SK-N-SH (cell line): ENCODE measurements at regions not wholly inside any gene's neighbourhood (a gene's known extent, or its start where the extent isn't known, plus 50 kb on each side); places are given as distances from the start of the nearest gene placed in this dataset.

Experiments
- CTCF ChIA-PET: fragments of 300-600, 350-600 bp; formaldehyde crosslinking; extraction: SDS; loops from one replicate; lab custom pipeline; 2021; lab: Yijun Ruan, JAX
- POLR2A ChIA-PET: fragments of 350-600 bp; sonication (Branson Sonifier 250); formaldehyde crosslinking; extraction: SDS; loops from one replicate; lab custom pipeline; 2020; ENCODE audit warnings: antibody characterized with exemption, inconsistent platforms; lab: Yijun Ruan, JAX
- DNase-seq: peaks from one replicate; pipeline ENCODE4 v3.0.0; 2012
- H2AFZ ChIP-seq: fragments of 200-600 bp; sonication (generic); 2 replicates; pipeline ENCODE4 v1.8.1; 2016; ENCODE audit warnings: antibody characterized with exemption, mild to moderate bottlenecking, low read depth
- H3F3A ChIP-seq: fragments of 200-600 bp; sonication (generic); replicated peaks from 2 replicates; pipeline ENCODE3; 2016; ENCODE audit warnings: antibody characterized with exemption, mild to moderate bottlenecking; ENCODE audit not compliant: insufficient read depth
- H3K27ac ChIP-seq, 2 experiments: fragments of 200-500 bp in 1 of 2; fragments of 200-600 bp in 1 of 2; sonication (Bioruptor generic) in 1 of 2; sonication (generic), shearing (Covaris generic) in 1 of 2; 2 replicates each; pipeline versions ENCODE4 v1.5.1 to v1.6.1; 2014 to 2016; ENCODE audit warnings: low read depth in 2 of 2, inconsistent platforms in 1 of 2, low read length in 1 of 2, mild to moderate bottlenecking in 1 of 2, mixed read lengths in 1 of 2
- H3K27me3 ChIP-seq: fragments of 200-600 bp; sonication (generic), shearing (Covaris generic); 2 replicates; pipeline ENCODE4 v1.6.1; 2016; ENCODE audit warnings: mixed run types; ENCODE audit not compliant: insufficient read depth
- H3K36me3 ChIP-seq, 2 experiments: fragments of 200-500 bp in 1 of 2; fragments of 200-600 bp in 1 of 2; sonication (Bioruptor generic) in 1 of 2; sonication (generic) in 1 of 2; replicated peaks in 1 of 2; 2 replicates each; pipeline versions ENCODE3 to v1.5.1; 2014 to 2016; ENCODE audit warnings: low read length in 1 of 2, mild to moderate bottlenecking in 1 of 2; ENCODE audit not compliant: insufficient read depth in 2 of 2, control insufficient read depth in 1 of 2
- H3K4me1 ChIP-seq, 2 experiments: fragments of 200-500 bp in 1 of 2; fragments of 200-600 bp in 1 of 2; sonication (Bioruptor generic) in 1 of 2; sonication (generic), shearing (Covaris generic) in 1 of 2; 2 replicates each; pipeline versions ENCODE4 v1.5.1 to v1.6.1; 2014 to 2016; ENCODE audit warnings: low read depth in 1 of 2, low read length in 1 of 2, mixed run types in 1 of 2; ENCODE audit not compliant: insufficient read depth in 2 of 2, control insufficient read depth in 1 of 2
- H3K4me2 ChIP-seq: fragments of 200-600 bp; sonication (generic), shearing (Covaris generic); 2 replicates; pipeline ENCODE4 v1.6.1; 2017; ENCODE audit warnings: mixed run types
- H3K4me3 ChIP-seq, 2 experiments: fragments of 200-500 bp in 1 of 2; fragments of 200-600 bp in 1 of 2; sonication (Bioruptor generic) in 1 of 2; sonication (generic), shearing (Covaris generic) in 1 of 2; 2 replicates each; pipeline versions ENCODE4 v1.5.1 to v1.8.1; 2014 to 2016; ENCODE audit warnings: low read depth in 2 of 2, inconsistent platforms in 1 of 2, low read length in 1 of 2, mild to moderate bottlenecking in 1 of 2, mixed read lengths in 1 of 2, moderate library complexity in 1 of 2
- H3K79me2 ChIP-seq: fragments of 200-600 bp; sonication (generic); 2 replicates; pipeline ENCODE4 v1.8.1; 2017; ENCODE audit warnings: mild to moderate bottlenecking; ENCODE audit not compliant: insufficient read depth
- H3K9ac ChIP-seq: fragments of 200-600 bp; sonication (generic); 2 replicates; pipeline ENCODE4 v1.6.1; 2017; ENCODE audit warnings: mixed run types
- H3K9me2 ChIP-seq: fragments of 200-600 bp; sonication (generic); 2 replicates; pipeline ENCODE4 v1.6.1; 2017; ENCODE audit warnings: mixed run types
- H3K9me3 ChIP-seq: fragments of 200-600 bp; sonication (generic); 2 replicates; pipeline ENCODE4 v1.6.1; 2017; ENCODE audit warnings: mixed run types, mild to moderate bottlenecking, moderate library complexity
- H4K20me1 ChIP-seq: fragments of 200-600 bp; sonication (generic); 2 replicates; pipeline ENCODE4 v1.6.1; 2017; ENCODE audit warnings: mild to moderate bottlenecking, mixed run types; ENCODE audit not compliant: insufficient read depth
- ELF1 ChIP-seq: IDR thresholded peaks from 2 replicates; pipeline ENCODE4 v1.4.0; 2012
- EP300 ChIP-seq, 2 experiments: IDR thresholded peaks; 2 replicates each; pipeline versions ENCODE4 v1.4.0 to v1.6.1; 2012; ENCODE audit warnings: borderline replicate concordance in 1 of 2, low read depth in 1 of 2, low read length in 1 of 2
- EZH2phosphoT487 ChIP-seq: fragments of 200-600 bp; sonication (generic); IDR thresholded peaks from 2 replicates; pipeline ENCODE4 v1.6.1; 2017; ENCODE audit warnings: low read depth, mixed run types, mild to moderate bottlenecking, antibody characterized with exemption, moderate library complexity, borderline replicate concordance
- FOXJ3 ChIP-seq: sonication (generic); formaldehyde crosslinking; IDR thresholded peaks from 2 replicates; pipeline ENCODE4 v1.5.1; 2020; ENCODE audit warnings: mild to moderate bottlenecking, missing genetic modification reagents
- GATA2 ChIP-seq: sonication (generic); formaldehyde crosslinking; IDR thresholded peaks from 2 replicates; pipeline ENCODE4 v1.5.0; 2020; ENCODE audit warnings: mild to moderate bottlenecking, missing genetic modification reagents
- JUND ChIP-seq: IDR thresholded peaks from 2 replicates; pipeline ENCODE4 v1.4.0; 2012
- MEF2A ChIP-seq: IDR thresholded peaks from 2 replicates; pipeline ENCODE4 v1.4.0; 2012; ENCODE audit warnings: low read depth, borderline replicate concordance
- MXI1 ChIP-seq: IDR thresholded peaks from 2 replicates; pipeline ENCODE4 v1.6.1; 2012; ENCODE audit warnings: mild to moderate bottlenecking, low read depth, low read length, improper control_type of control experiment
- NFIC ChIP-seq: IDR thresholded peaks from 2 replicates; pipeline ENCODE4 v1.4.0; 2012; ENCODE audit warnings: borderline replicate concordance
- NRF1 ChIP-seq: IDR thresholded peaks from 2 replicates; pipeline ENCODE4 v1.6.1; 2012; ENCODE audit warnings: low read depth, mild to moderate bottlenecking, low read length
- POLR2AphosphoS5 ChIP-seq: IDR thresholded peaks from 2 replicates; pipeline ENCODE4 v1.6.1; 2012; ENCODE audit warnings: low read depth, low read length
- RAD21 ChIP-seq: IDR thresholded peaks from 2 replicates; pipeline ENCODE4 v1.6.1; 2012; ENCODE audit warnings: mild to moderate bottlenecking, low read length
- RCOR1 ChIP-seq: fragments of 150-350 bp; IDR thresholded peaks from 2 replicates; pipeline ENCODE4 v1.6.1; 2017; ENCODE audit warnings: antibody characterized with exemption, low read length
- RXRA ChIP-seq: IDR thresholded peaks from 2 replicates; pipeline ENCODE4 v1.4.0; 2012; ENCODE audit warnings: low read depth, mild to moderate bottlenecking, borderline replicate concordance
- TCF12 ChIP-seq: IDR thresholded peaks from 2 replicates; pipeline ENCODE4 v1.4.0; 2012
- TEAD4 ChIP-seq: IDR thresholded peaks from 2 replicates; pipeline ENCODE4 v1.4.0; 2012; ENCODE audit warnings: mild to moderate bottlenecking, borderline replicate concordance; ENCODE audit not compliant: insufficient read depth
- YY1 ChIP-seq: IDR thresholded peaks from 2 replicates; pipeline ENCODE4 v1.4.0; 2012; ENCODE audit warnings: low read depth, mild to moderate bottlenecking
- WGBS: methylation state at CpG from one replicate; pipeline ENCODE4 v1.1.6; 2017; ENCODE audit warnings: low lambda C conversion rate; 5-methylcytosine and 5-hydroxymethylcytosine counted together
- TF ChIP-seq, protein P1 (sequence below): IDR thresholded peaks from 2 replicates; pipeline ENCODE4; 2012
- TF ChIP-seq, protein P2 (sequence below): fragments of 150-350 bp; IDR thresholded peaks from 2 replicates; pipeline ENCODE4 v1.6.1; 2017; ENCODE audit warnings: antibody characterized with exemption, low read length, low read depth, borderline replicate concordance
- TF ChIP-seq, protein P3 (sequence below): fragments of 150-350 bp; IDR thresholded peaks from 2 replicates; pipeline ENCODE4 v1.6.1; 2016; ENCODE audit warnings: mild to moderate bottlenecking, low read depth, low read length
- TF ChIP-seq, protein P4 (sequence below): IDR thresholded peaks from 2 replicates; pipeline ENCODE4 v1.6.1; 2012; ENCODE audit warnings: mild to moderate bottlenecking, low read depth, low read length, moderate library complexity

DNA sequence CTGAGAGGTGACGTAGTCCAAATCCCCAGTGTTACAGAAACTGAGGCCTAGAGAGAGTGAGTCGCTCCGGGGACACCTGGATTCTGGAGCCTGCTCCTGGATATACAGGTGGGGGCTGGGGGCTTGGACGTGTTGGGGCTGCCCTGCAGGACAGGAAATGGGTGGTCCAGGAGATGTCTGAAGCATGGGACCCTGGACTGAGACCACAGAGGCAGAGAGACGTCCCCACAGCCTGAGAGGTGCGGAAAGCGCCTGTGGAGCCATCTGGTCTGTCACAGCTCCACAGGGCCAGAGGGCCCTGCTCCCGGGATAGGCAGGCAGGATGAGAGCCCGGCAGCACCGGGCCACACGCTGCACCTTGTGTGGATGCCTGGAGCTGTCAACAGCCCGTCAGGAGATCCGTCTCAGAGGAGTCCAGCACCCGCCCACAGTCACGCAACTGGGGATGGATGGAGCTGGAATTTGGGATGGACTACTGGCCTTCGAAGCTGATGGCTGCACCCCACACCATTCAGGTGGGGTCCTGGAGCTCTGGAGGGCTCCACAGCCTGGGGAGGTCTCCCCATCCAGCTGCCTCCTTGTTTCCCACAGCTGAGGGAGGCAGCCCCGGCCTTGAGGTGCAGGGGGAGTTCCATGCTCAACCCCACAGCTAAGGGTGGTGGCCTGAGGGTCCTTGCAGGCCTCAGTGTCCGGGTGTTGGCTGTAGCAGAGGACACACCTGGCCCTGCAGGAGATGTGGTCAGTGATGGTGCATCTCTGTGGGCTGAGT is 303.0 kb downstream of the NDUFA10 start:
- DNase-seq, result no peak
- Histone ChIP-seq H3K9ac (no peak overlapping the region), H3K9me2 (no peaks in the 10 kb centered on the region), H3F3A (no peaks in the 10 kb centered on the region), H4K20me1 (no peaks in the 10 kb centered on the region), H3K27ac (no peak overlapping the region), H3K4me2 (no peak overlapping the region), H3K4me3 (no peak overlapping the region), H3K4me1 (peaks cover 0 to 40% of the 10 kb centered on the region in 2 experiments; a peak in 1 of 4 replicates), H2AFZ (no peak overlapping the region), H3K9me3 (no peaks in the 10 kb centered on the region), H3K36me3 (no peaks in the 10 kb centered on the region), H3K79me2 (no peaks in the 10 kb centered on the region), H3K27me3 (no peaks in the 10 kb centered on the region)
- ChIA-PET POLR2A (no interaction called here), CTCF (no interaction called here)
- TF ChIP-seq YY1, result no peak
- TF ChIP-seq JUND, result no peak
- TF ChIP-seq, protein P1, sequence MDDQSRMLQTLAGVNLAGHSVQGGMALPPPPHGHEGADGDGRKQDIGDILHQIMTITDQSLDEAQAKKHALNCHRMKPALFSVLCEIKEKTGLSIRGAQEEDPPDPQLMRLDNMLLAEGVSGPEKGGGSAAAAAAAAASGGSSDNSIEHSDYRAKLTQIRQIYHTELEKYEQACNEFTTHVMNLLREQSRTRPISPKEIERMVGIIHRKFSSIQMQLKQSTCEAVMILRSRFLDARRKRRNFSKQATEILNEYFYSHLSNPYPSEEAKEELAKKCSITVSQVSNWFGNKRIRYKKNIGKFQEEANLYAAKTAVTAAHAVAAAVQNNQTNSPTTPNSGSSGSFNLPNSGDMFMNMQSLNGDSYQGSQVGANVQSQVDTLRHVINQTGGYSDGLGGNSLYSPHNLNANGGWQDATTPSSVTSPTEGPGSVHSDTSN, result no peak
- 59% methylated on average over 12 of the region's 18 CpGs for WGBS

DNA sequence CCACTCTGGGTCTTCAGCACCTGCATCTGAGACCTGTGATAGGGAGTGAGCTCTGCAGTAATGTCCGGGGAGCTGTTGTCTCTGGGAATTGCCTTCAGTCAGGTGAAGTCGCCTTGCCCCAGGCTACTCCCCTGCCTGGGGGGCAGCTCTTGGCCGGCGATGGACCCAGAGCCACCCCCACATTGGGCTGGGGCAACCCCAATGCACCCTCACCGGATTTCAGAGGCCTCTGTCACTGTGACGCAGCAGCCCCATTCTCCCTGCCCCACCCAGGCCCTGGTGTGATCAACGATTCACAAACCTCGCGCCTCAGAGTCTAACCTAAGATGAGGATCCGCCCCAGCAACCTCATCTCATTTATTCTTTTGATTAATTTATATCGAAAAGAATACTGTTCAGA is 303.6 kb downstream of the NDUFA10 start:
- Histone ChIP-seq H3K27ac (no peak overlapping the region), H3K4me3 (no peak overlapping the region), H3K9me2 (no peaks in the 10 kb centered on the region), H4K20me1 (no peaks in the 10 kb centered on the region), H3K9me3 (no peaks in the 10 kb centered on the region), H3F3A (no peaks in the 10 kb centered on the region), H3K9ac (no peak overlapping the region), H3K79me2 (no peaks in the 10 kb centered on the region), H3K4me2 (no peak overlapping the region), H3K27me3 (no peaks in the 10 kb centered on the region), H3K36me3 (no peaks in the 10 kb centered on the region), H2AFZ (no peak overlapping the region), H3K4me1 (peaks cover 0 to 39% of the 10 kb centered on the region in 2 experiments; a peak in 1 of 4 replicates)
- TF ChIP-seq RCOR1 (no peak), POLR2AphosphoS5 (no peak), FOXJ3 (CRISPR knock-in tag) (no peak), NFIC (no peak), RAD21 (no peak), MXI1 (no peak), GATA2 (CRISPR knock-in tag) (no peak), ELF1 (no peak), EP300 (IDR thresholded peaks at IDR 0.05; ENCODE audit: borderline replicate concordance in 1 of 2, low read depth in 1 of 2, low read length in 1 of 2) (no peak), NRF1 (no peak), TCF12 (no peak), MEF2A (no peak), EZH2phosphoT487 (no peak), RXRA (no peak), TEAD4 (no peak), JUND (no peak)
- TF ChIP-seq, protein P2, sequence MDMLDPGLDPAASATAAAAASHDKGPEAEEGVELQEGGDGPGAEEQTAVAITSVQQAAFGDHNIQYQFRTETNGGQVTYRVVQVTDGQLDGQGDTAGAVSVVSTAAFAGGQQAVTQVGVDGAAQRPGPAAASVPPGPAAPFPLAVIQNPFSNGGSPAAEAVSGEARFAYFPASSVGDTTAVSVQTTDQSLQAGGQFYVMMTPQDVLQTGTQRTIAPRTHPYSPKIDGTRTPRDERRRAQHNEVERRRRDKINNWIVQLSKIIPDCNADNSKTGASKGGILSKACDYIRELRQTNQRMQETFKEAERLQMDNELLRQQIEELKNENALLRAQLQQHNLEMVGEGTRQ, result no peak
- TF ChIP-seq, protein P3, sequence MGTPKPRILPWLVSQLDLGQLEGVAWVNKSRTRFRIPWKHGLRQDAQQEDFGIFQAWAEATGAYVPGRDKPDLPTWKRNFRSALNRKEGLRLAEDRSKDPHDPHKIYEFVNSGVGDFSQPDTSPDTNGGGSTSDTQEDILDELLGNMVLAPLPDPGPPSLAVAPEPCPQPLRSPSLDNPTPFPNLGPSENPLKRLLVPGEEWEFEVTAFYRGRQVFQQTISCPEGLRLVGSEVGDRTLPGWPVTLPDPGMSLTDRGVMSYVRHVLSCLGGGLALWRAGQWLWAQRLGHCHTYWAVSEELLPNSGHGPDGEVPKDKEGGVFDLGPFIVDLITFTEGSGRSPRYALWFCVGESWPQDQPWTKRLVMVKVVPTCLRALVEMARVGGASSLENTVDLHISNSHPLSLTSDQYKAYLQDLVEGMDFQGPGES, result no peak
- TF ChIP-seq, protein P4, sequence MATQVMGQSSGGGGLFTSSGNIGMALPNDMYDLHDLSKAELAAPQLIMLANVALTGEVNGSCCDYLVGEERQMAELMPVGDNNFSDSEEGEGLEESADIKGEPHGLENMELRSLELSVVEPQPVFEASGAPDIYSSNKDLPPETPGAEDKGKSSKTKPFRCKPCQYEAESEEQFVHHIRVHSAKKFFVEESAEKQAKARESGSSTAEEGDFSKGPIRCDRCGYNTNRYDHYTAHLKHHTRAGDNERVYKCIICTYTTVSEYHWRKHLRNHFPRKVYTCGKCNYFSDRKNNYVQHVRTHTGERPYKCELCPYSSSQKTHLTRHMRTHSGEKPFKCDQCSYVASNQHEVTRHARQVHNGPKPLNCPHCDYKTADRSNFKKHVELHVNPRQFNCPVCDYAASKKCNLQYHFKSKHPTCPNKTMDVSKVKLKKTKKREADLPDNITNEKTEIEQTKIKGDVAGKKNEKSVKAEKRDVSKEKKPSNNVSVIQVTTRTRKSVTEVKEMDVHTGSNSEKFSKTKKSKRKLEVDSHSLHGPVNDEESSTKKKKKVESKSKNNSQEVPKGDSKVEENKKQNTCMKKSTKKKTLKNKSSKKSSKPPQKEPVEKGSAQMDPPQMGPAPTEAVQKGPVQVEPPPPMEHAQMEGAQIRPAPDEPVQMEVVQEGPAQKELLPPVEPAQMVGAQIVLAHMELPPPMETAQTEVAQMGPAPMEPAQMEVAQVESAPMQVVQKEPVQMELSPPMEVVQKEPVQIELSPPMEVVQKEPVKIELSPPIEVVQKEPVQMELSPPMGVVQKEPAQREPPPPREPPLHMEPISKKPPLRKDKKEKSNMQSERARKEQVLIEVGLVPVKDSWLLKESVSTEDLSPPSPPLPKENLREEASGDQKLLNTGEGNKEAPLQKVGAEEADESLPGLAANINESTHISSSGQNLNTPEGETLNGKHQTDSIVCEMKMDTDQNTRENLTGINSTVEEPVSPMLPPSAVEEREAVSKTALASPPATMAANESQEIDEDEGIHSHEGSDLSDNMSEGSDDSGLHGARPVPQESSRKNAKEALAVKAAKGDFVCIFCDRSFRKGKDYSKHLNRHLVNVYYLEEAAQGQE, result no peak
- ChIA-PET POLR2A (no interaction called here), CTCF (no interaction called here)
- 52% methylated on average over 6 of the region's 11 CpGs for WGBS
- no peak for DNase-seq
